GM23338 (cell line): ENCODE measurements at regions not wholly inside any gene's neighbourhood (a gene's known extent, or its start where the extent isn't known, plus 50 kb on each side); places are given as distances from the start of the nearest gene placed in this dataset.

Source experiments
- ATAC-seq: fragments of 200-7000 bp; cut with Tn5 transposase; 3 replicates; pipeline ENCODE4 v1.9.1; 2020
- DNase-seq: peaks from one replicate; pipeline ENCODE4 v3.0.0-alpha.2; 2015; ENCODE audit warnings: low spot score
- H2AFZ ChIP-seq: fragments of 200-600 bp; sonication (generic); 2 replicates; pipeline ENCODE4 v1.8.0; 2016; ENCODE audit warnings: antibody characterized with exemption, mild to moderate bottlenecking, moderate library complexity
- H3F3A ChIP-seq: fragments of 200-600 bp; sonication (generic); replicated peaks from 2 replicates; pipeline ENCODE4 v1.8.0; 2017; ENCODE audit warnings: antibody characterized with exemption, mixed run types, low read depth
- H3K27ac ChIP-seq: fragments of 200-600 bp; sonication (generic); 2 replicates; pipeline ENCODE4 v1.6.1; 2016; ENCODE audit warnings: low read depth
- H3K27me3 ChIP-seq: fragments of 200-600 bp; sonication (generic); 2 replicates; pipeline ENCODE4 v1.8.0; 2016; ENCODE audit warnings: mild to moderate bottlenecking, mixed run types, moderate library complexity; ENCODE audit not compliant: insufficient read depth
- H3K36me3 ChIP-seq: fragments of 200-600 bp; sonication (generic); 2 replicates; pipeline ENCODE4 v1.8.0; 2016; ENCODE audit warnings: mild to moderate bottlenecking; ENCODE audit not compliant: insufficient read depth
- H3K4me1 ChIP-seq: fragments of 200-600 bp; sonication (generic); 2 replicates; pipeline ENCODE4 v1.8.0; 2016; ENCODE audit warnings: mild to moderate bottlenecking, moderate library complexity; ENCODE audit not compliant: insufficient read depth
- H3K4me2 ChIP-seq: fragments of 200-600 bp; sonication (generic); 2 replicates; pipeline ENCODE4 v1.7.1; 2017; ENCODE audit warnings: mixed run types
- H3K4me3 ChIP-seq: fragments of 200-600 bp; sonication (generic); 2 replicates; pipeline ENCODE4 v1.6.1; 2016; ENCODE audit warnings: mixed run types
- H3K79me2 ChIP-seq: fragments of 200-600 bp; sonication (generic); replicated peaks from 2 replicates; pipeline ENCODE4 v1.8.0; 2017; ENCODE audit warnings: mild to moderate bottlenecking; ENCODE audit not compliant: insufficient read depth
- H3K9me2 ChIP-seq: fragments of 200-600 bp; sonication (generic); 2 replicates; pipeline ENCODE4 v1.8.0; 2017; ENCODE audit not compliant: insufficient read depth
- H4K20me1 ChIP-seq: fragments of 200-600 bp; sonication (generic); replicated peaks from 2 replicates; pipeline ENCODE4 v1.8.0; 2017; ENCODE audit warnings: mild to moderate bottlenecking; ENCODE audit not compliant: insufficient read depth
- H3K27ac Mint-ChIP-seq: 2 replicates; pipeline ENCODE4 v1.8.0; 2020; ENCODE audit warnings: inconsistent platforms, mild to moderate bottlenecking, moderate library complexity, mixed read lengths
- H3K27me3 Mint-ChIP-seq: 3 replicates; pipeline ENCODE4 v1.8.0; 2022; ENCODE audit warnings: low read depth, mild to moderate bottlenecking, moderate library complexity, mixed read lengths, inconsistent platforms; ENCODE audit not compliant: insufficient read depth, poor library complexity
- H3K36me3 Mint-ChIP-seq: 3 replicates; pipeline ENCODE4 v1.8.0; 2021; ENCODE audit warnings: low read depth, mild to moderate bottlenecking, inconsistent platforms, moderate library complexity, mixed read lengths
- H3K4me1 Mint-ChIP-seq: 3 replicates; pipeline ENCODE4 v1.8.0; 2020; ENCODE audit warnings: mild to moderate bottlenecking, inconsistent platforms, mixed read lengths
- H3K4me3 Mint-ChIP-seq: 3 replicates; pipeline ENCODE4 v1.8.0; 2021; ENCODE audit warnings: moderate library complexity, mild to moderate bottlenecking, inconsistent platforms, mixed read lengths
- H3K9me3 Mint-ChIP-seq: 3 replicates; pipeline ENCODE4 v1.8.0; 2020; ENCODE audit warnings: moderate library complexity, mild to moderate bottlenecking, inconsistent platforms, mixed read lengths
- CREB1 ChIP-seq: fragments of 250-450 bp; sonication (Bioruptor Pico); IDR thresholded peaks from 2 replicates; pipeline ENCODE4 v1.5.0; 2020; ENCODE audit warnings: low read depth, mild to moderate bottlenecking, moderate library complexity
- EZH2phosphoT487 ChIP-seq: fragments of 200-600 bp; sonication (generic); IDR thresholded peaks from one replicate; pipeline ENCODE4 v1.8.1; 2018; ENCODE audit warnings: antibody characterized with exemption; ENCODE audit not compliant: unreplicated experiment
- JUNB ChIP-seq: IDR thresholded peaks from one replicate; pipeline ENCODE4 v1.6.1; 2016; ENCODE audit warnings: antibody characterized with exemption; ENCODE audit not compliant: unreplicated experiment
- POLR2AphosphoS5 ChIP-seq: IDR thresholded peaks from 2 replicates; pipeline ENCODE4 v1.6.1; 2016; ENCODE audit warnings: antibody characterized with exemption, low read depth
- STAT1 ChIP-seq: IDR thresholded peaks from one replicate; pipeline ENCODE4 v1.6.1; 2016; ENCODE audit warnings: antibody characterized with exemption; ENCODE audit not compliant: unreplicated experiment
- TF ChIP-seq, protein P1 (sequence below), 2 experiments: fragments of 200-600 bp in 1 of 2; sonication (generic) in 1 of 2; conservative IDR thresholded peaks; 2 replicates each; pipeline versions ENCODE4 v1.5.1 to v1.6.1; 2016 to 2017; ENCODE audit warnings: antibody characterized with exemption in 2 of 2, low read depth in 2 of 2, mild to moderate bottlenecking in 2 of 2, moderate library complexity in 1 of 2

DNA sequence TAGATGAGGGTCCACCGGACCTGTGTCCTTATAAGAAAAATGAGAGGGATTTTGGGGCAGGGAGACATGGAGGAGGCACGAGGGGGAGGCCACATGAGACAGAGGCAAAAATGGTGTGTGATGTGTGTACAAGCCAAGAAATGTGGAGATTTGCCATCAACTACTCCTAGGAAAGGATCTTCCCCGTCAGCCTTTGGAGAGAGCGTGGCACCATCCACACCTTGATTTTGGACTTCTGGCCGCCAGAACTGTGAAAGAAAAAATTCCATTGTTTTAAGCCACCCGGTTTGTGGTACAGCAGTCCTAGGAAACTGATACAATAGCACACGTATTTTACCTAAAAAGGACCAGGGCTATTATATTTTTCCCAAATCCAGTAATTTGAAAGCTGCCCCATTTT is 829.0 kb upstream of the SALL3 start:
- H3K27me3 Mint-ChIP-seq: peaks cover 4% of the 10 kb centered on the region
- no peaks in the 10 kb centered on the region for H3K27me3 ChIP-seq
- ATAC-seq: no peak

GRCh38 chr18:78151234-78151633 is 828.4 kb upstream of the SALL3 start:
- DNase-seq (no peak), ATAC-seq (no peak)
- Histone ChIP-seq H4K20me1 (no peaks in the 10 kb centered on the region), H3K79me2 (no peaks in the 10 kb centered on the region), H3K4me2 (no peak overlapping the region), H3K27ac (no peak overlapping the region), H3K9me2 (no peaks in the 10 kb centered on the region), H3F3A (no peaks in the 10 kb centered on the region), H3K36me3 (no peaks in the 10 kb centered on the region; the same call in 1 of the 2 replicates), H2AFZ (no peak overlapping the region), H3K4me3 (no peak overlapping the region), H3K4me1 (no peaks in the 10 kb centered on the region), H3K27me3 (no peaks in the 10 kb centered on the region)
- H3K4me1 Mint-ChIP-seq: no peaks in the 10 kb centered on the region; the same call in 2 of the 3 replicates
- peaks cover 4% of the 10 kb centered on the region for H3K27me3 Mint-ChIP-seq
- H3K4me3 Mint-ChIP-seq: no peak overlapping the region
- H3K36me3 Mint-ChIP-seq: peaks cover 39% of the 10 kb centered on the region
- no peak overlapping the region for H3K27ac Mint-ChIP-seq
- no peaks in the 10 kb centered on the region; the same call in 1 of the 3 replicates for H3K9me3 Mint-ChIP-seq
- TF ChIP-seq EZH2phosphoT487 (no peak), POLR2AphosphoS5 (no peak), CREB1 (CRISPR knock-in tag) (no peak)
- TF ChIP-seq, protein P1, sequence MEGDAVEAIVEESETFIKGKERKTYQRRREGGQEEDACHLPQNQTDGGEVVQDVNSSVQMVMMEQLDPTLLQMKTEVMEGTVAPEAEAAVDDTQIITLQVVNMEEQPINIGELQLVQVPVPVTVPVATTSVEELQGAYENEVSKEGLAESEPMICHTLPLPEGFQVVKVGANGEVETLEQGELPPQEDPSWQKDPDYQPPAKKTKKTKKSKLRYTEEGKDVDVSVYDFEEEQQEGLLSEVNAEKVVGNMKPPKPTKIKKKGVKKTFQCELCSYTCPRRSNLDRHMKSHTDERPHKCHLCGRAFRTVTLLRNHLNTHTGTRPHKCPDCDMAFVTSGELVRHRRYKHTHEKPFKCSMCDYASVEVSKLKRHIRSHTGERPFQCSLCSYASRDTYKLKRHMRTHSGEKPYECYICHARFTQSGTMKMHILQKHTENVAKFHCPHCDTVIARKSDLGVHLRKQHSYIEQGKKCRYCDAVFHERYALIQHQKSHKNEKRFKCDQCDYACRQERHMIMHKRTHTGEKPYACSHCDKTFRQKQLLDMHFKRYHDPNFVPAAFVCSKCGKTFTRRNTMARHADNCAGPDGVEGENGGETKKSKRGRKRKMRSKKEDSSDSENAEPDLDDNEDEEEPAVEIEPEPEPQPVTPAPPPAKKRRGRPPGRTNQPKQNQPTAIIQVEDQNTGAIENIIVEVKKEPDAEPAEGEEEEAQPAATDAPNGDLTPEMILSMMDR (conservative IDR thresholded peaks at IDR 0.05; ENCODE audit: low read depth in 2 of 2): no peak

More for the DNA sequence above, 829.0 kb upstream of the SALL3 start:
- Histone ChIP-seq H3K4me3 (no peak overlapping the region), H3K4me1 (no peaks in the 10 kb centered on the region), H2AFZ (no peak overlapping the region), H3K36me3 (no peaks in the 10 kb centered on the region; the same call in 1 of the 2 replicates), H3K9me2 (no peaks in the 10 kb centered on the region), H3K27ac (no peak overlapping the region), H4K20me1 (no peaks in the 10 kb centered on the region), H3K4me2 (no peak overlapping the region), H3K79me2 (no peaks in the 10 kb centered on the region), H3F3A (no peaks in the 10 kb centered on the region)
- TF ChIP-seq POLR2AphosphoS5 (no peak), JUNB (no peak), STAT1 (no peak), CREB1 (CRISPR knock-in tag) (no peak)
- TF ChIP-seq, protein P1 (conservative IDR thresholded peaks at IDR 0.05; ENCODE audit: low read depth in 2 of 2): no peak
- Mint-ChIP-seq H3K27ac (no peak overlapping the region), H3K9me3 (no peaks in the 10 kb centered on the region; the same call in none of the 3 replicates), H3K4me1 (no peaks in the 10 kb centered on the region; the same call in 2 of the 3 replicates), H3K4me3 (no peak overlapping the region), H3K36me3 (peaks cover 39% of the 10 kb centered on the region)
- DNase-seq: no peak
